Fibroblast of skin of abdomen (primary cell): ENCODE measurements at regions not wholly inside any gene's neighbourhood (a gene's known extent, or its start where the extent isn't known, plus 50 kb on each side); places are given as distances from the start of the nearest gene placed in this dataset.
"Not testable (repeated sequence)": the region's sequence is repeated elsewhere in the genome, so short reads cannot be mapped to it uniquely, and the experiment has no call there.

Source experiments
- DNase-seq: peaks from one replicate; pipeline ENCODE4 v3.0.0-alpha.2; 2013

GRCh38 chr10:33650131-33650530 is 315.7 kb upstream of the NRP1 start:
- DNase-seq = not testable (repeated sequence)

- DNase-seq = peak; percentile 88
These were observed 308.6 kb upstream of the NRP1 start for GRCh38 chr10:33643042-33643441.

GRCh38 chr10:33638891-33639290 is 304.4 kb upstream of the NRP1 start:
- DNase-seq = no peak

DNA sequence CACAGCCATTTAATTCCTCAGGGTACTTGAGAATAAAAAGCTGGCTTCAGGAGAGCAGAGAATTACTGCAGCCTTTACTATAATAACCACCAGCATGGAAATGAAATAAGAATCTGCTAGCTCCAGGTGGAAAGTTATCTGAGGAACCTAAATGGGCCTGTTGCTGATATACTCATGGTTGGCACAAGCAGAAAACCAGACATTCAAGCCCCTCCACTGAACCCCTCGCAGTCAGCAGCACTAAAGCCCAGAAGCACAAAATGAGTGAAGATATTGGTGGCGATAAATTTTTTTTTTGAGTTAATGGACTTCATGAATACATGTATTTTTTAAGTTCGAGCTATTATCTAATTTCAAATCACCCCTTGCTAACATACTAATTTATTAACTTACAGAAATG is 303.9 kb upstream of the NRP1 start:
- no peak for DNase-seq

GRCh38 chr10:33635967-33636515 is 301.6 kb upstream of the NRP1 start:
- DNase-seq = no peak

DNA sequence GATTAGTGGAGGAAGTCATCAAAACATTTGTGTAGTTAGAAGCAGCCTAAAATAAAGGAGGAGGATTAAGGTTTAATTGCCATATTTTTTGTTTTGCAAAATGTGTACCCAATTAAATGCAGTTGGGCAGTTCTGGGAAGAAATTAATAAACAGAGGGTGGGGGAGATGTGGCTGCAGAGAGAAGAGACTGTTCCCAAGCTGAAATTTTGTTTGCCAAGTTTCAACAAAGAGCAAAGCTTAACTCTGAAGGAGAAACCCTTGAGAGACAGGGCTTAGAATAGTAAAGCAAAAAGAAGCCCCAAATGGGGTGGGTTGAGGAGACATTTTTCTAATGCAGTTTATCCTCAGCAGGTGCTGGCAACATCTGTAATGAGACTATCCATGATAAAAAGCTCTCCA is 298.0 kb upstream of the NRP1 start:
- no peak for DNase-seq

GRCh38 chr10:33631991-33632390 is 297.5 kb upstream of the NRP1 start:
- no peak for DNase-seq

DNA sequence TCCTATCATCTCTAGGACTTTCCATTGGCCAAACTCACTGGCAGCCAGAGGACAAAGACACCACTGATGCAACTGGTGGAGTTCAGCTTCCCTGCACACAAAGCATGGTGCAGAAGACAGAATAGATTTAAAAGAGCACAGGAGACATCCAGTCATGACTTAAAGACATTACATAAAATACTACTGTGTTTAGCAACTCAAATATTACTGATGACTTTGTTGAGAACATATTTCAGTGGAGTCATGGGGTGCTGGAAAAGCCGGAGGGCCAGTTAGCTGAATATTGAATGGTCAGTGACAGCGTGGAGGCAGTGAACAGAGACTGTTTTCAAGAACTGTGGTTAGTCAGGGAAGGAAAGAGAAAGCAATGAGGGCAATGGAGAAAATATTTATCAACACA is 296.3 kb upstream of the NRP1 start:
- DNase-seq = no peak

DNA sequence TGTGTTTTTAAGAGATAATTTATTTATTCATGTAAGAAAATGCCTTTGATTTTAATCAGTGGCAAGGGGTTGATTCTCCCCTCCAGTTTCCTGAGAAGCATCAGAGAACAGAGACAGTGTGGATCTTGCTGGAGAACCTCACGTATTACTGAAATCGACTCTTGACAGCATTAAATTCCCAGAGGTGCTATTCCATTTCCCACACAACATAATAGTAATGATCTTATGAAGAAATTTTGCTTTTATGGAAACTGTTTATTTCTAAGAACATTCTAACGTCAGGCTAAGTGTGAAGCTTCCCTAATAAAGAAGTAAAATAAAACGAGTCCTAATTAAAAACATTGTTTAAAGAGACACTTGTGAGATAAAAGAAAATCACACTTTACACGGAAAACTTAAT is 293.1 kb upstream of the NRP1 start:
- no peak for DNase-seq

- DNase-seq = no peak
These were observed 292.5 kb upstream of the NRP1 start for GRCh38 chr10:33626798-33627466.

DNA sequence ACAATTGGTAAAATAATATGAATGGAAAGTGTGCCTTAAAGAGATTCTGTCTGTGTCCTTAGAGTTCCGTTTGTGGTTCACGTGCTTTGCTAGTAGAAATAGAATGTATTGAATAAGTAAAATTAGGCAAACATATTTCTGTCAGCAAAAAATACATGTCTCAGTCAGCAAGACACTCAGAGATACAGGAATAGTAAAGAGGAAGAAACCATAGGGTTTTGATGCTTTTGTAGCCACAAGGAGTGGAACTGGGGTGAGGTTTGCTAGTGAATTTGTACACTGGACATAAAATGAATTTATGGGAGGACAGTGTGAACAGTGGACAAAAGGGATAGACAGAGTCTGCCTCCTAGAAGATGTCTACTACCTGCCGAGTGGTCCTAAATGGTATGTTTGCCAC is 289.2 kb upstream of the NRP1 start:
- DNase-seq = no peak

- no peak for DNase-seq
These were observed 286.6 kb upstream of the NRP1 start for GRCh38 chr10:33621101-33621500.

- no peak for DNase-seq
These were observed 283.7 kb upstream of the NRP1 start for GRCh38 chr10:33618196-33618595.

- no peak for DNase-seq
These were observed 283.1 kb upstream of the NRP1 start for GRCh38 chr10:33617381-33618080.

DNA sequence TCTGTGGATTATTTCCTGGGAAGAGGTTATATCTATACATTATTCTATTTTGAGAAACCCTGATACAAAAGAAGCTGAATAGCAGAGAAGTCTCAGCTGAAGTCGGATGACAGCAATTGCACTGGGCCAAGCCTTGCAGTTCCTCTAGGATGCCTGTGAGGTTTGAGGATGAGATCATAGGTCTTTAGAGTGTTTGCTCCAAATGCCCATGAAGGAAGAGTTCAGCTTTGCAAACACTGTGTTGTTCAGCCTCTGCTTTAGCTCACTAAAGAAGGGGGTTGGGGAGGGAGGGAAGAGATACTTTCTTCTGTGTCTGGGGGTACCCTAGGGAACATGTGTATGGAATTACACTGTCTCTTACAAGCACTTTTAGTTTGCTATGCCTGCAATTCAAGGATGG is 282.5 kb upstream of the NRP1 start:
- DNase-seq = peak; percentile 6

GRCh38 chr10:33612551-33612950 is 278.1 kb upstream of the NRP1 start:
- peak; percentile 70 for DNase-seq

- peak; percentile 3 for DNase-seq
These were observed 277.6 kb upstream of the NRP1 start for GRCh38 chr10:33612116-33612515.

DNA sequence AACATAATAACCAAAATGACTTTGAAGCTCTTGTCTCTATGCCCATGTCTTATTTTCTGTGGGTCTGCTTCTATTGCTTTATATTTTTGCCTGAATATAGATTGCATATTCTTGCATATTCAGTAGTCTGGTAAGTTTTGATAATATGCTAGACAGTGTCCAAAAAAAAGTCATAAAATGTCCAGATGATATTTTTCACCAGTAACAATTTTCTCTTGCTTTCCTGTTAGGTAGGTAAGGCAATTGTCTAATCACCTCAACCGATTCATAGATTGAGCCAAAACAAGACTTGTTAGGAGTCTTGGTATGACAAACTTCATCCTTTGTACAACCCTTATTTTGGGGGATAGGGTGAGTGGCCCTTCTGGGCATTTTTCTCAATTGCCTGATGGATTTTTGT is 277.0 kb upstream of the NRP1 start:
- DNase-seq = no peak

DNA sequence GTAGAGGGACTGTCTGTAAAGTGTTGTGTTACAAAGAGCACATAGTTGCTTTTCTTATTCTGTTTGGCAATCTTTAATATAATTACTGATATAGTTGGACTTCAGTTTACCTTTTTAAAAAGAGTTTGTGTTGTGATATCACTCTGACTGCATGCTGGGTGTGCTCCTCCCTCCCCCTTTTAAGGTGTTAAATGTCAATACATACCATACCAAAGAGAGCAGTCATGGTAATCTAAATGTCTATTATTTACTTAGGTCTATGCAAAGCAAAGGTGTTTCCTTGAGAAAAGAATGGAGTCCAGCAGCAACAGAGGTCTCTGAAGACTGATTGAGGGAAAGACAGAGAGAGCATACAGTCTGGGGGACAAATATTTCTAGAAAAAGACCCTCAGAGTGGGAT is 275.1 kb upstream of the NRP1 start:
- no peak for DNase-seq

GRCh38 chr10:33602278-33602677 is 267.8 kb upstream of the NRP1 start:
- DNase-seq = no peak

DNA sequence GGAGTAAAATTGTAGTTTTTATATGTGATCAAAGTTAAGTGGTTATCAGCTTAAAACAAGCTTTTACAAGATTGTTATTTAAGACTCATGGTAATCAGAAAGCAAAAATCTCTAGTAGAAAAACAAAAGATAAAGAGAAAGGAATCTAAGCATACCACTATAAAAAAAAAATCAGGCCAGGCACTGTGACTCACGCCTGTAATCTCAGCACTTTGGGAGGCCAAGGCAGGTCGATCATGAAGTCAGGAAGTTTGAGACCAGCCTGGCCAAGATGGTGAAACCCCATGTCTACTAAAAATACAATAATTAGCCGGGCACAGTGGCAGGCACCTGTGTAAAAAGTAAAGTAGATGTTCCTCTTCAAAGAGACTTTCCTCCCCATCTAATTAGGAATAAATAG is 265.9 kb upstream of the NRP1 start:
- DNase-seq = peak; percentile 13

DNA sequence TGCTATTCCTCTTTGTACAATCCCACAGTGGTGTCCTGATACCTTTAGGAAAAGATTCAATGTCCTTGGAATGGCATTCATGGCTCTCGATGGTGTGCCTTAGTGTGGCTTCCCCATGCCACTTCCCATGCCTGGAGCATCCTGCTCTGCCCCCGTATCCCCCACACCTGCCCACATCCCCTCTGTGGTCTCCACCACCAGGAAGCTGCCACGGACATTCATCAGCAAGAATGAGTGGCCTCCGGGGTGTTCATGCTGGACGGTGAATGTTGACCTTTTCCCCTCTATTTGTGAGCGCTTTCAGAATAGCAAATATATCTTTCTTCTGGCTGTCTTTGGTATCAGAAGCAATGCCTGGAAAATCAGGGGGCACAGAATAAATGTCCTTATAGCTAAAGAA is 262.0 kb upstream of the NRP1 start:
- DNase-seq = no peak

DNA sequence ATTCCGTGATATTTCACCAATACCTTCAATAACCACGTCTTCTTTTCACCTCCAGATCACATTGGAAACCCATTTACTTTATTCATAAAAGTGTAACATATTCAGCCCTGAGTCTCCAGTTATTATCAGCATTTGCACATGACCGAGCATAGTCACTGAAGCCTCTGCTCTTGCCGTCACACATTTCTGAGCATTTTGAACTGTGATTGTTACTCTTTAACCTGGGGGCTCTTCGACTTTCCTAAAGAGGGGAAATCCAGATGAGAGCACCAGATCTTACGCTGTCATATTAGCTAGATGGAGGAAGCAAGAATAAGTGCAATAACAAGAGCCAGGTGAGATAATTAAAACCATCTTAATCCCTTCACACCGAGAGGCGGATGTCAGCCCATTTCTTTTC is 260.0 kb upstream of the NRP1 start:
- no peak for DNase-seq

- no peak for DNase-seq
These were observed 254.6 kb upstream of the NRP1 start for GRCh38 chr10:33588974-33589600.
